NCI-H146 (cell line): ENCODE measurements at regions not wholly inside any gene's neighbourhood (a gene's known extent, or its start where the extent isn't known, plus 50 kb on each side); places are given as distances from the start of the nearest gene placed in this dataset.
A peak's percentile ranks its signal among the peaks of the same experiment; 100 is the strongest.

Experiments
- DNase-seq: peaks from one replicate; lab custom pipeline; 2025; lab: John Stamatoyannopoulos, UW

DNA sequence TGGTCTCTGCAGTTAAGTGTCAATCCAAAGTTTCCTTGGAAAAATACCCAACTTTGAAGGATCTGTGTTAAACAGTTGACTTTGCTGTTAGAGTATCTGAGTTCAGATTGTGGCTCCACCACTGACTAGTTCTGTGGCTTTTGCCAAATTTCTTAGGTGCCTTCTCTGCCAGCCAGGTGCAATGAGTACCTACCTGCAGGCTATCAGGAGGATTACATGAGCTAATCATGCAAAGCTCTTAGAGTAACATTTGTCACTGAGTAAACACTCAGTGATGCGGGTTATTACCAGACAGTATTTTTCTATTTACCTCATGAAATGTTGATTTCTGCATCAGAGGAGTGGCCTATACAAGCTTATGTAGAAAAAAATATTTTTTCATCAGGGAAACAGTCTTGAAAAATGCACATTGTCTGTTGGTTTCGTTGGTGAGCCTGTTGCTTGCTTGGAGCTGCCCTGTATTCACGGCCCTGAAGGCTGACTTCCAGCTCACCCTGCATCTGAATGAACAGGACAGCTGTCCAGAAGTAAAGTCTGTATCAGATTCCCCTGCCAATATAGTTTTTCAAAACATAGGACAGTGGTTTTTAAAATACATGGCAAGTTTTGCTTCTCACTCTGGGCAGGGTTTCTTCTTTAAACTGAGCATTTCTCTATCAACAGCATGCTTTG lies 235.1 kb downstream of the CDCA7 start:
- no peak for DNase-seq

DNA sequence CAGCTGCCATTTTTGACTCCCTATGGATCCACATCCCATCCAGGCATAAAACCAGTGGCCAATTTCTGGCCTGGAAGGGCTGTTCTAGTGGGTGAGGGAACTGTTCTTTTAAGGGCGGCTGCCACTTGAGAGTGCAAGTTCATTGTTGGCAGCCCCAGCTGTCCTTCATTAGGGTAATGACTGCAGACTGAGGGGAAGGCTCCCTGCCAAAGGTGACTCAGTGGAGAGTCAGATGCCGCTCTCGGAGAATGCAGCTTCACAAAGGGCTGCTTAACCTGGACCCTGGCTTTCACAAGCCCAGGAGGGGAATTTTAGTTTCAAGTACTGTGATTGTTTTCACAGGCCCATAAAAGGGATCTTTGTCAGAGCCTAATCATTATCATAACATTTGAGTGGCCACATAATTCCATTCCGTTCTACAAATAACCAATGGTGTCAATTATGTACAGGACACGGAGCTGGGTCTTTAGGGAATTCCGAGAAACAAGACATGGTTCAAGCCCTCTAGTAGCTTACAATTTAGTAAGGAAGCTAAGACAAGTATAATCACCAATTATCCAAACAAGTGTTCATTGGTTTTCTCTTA lies 235.7 kb downstream of the CDCA7 start:
- DNase-seq = peak; percentile 10

DNA sequence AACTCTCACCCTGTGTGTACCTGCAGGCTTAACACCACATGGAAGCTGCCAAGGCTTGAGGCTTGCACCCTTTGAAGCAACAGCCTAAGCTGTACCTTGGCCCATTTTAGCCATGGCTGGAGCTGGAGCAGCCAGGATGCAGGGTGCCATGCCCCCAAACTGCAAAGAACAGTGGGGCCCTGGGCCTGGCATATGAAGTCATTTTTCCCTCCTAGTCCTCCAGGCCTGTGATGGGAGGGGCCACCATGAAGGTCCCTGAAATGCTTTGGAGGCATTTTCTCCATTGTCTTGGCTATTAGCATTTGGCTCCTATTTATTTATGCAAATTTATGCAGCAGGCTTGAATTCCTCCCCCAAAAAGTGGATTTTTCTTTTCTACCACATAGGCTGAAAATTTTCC lies 238.4 kb downstream of the CDCA7 start:
- DNase-seq = no peak

DNA sequence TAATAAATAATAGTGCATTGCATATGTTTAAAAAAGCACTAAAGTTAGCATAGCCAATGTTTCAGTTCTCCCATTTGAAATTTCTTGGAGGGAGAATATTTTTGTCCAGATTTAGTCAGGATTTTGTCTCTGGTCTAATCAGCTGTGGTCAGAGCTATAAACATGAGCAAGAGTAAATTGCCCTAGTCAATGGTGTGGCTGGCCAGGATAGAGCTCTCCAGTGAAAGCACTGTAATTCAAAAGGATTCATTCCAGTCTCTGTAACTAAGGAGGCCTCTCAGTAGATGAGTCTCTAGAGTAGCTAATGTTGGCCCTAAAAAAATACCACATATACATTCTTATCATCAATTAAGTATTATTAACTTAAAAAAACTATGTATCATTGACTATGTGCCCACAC lies 241.6 kb downstream of the CDCA7 start:
- no peak for DNase-seq

DNA sequence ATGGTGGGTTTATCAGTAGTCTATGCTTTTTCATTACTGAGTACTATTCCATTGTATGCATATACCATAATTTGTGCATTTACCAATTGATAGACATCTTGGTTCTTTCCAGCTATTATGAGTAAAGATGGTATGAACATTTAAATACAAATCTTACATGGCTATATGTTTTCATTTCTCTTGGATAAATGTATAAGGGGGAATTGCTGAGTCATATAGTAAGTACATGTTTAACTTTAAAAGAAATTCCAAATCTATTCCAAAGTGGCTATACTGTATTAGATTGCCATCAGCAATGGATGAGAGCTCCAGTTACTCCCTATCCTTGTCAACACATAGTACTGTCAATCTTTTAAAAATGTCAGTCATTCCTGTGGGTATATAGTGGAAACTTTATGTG lies 243.9 kb downstream of the CDCA7 start:
- DNase-seq = no peak

DNA sequence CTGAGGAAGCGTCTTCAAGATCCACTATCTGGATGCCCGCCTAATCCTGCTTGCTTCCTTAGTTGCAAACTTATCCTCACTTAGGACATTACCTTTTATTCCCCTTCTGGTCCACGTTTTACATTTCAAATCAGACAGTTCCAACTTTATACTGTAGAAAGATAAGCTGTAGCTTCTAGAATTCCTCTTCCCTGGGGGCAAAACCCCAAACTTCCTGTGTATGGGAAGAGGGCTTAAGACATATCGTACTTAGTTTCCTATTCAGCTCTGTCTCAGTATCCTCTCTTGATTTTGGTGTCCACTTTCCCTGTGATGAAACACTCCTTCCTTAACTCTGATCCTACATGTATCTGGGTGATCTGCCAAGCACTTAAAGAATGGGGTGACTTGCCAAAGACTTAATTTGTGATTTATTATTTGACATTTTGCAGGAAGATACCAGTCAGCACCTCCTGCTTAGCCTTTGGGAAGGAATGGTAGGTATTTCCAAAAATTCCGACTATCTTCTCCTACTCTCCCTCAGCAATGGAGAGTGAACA lies 245.2 kb downstream of the CDCA7 start:
- no peak for DNase-seq

DNA sequence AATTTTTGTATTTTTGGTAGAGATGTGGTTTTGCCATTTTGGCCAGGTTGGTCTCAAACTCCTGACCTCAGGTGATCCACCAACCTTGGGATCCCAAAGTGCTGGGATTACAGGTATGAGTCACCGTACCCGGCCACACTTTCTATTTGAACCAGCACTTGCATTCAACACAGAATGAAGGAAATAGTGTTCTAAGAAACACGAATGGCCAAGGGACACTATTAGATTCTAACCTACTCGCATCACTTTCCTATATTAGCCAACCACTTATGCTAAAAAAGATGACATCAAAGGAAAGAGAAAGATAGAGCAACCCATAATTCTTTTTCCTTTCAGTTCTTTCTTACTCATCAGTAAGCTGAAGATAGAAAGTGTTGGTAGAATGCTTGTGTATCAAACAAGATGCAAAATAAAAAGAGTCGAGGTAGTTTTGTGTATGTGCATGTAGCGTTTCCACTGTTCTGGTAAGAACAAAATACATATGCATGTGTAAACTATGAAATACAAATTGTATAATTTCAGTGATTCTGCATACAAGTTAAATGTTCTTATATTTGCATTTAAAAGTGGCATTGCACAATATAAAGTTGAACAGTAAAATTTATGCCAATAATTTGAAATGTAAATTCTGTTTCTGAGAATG lies 247.6 kb downstream of the CDCA7 start:
- no peak for DNase-seq

DNA sequence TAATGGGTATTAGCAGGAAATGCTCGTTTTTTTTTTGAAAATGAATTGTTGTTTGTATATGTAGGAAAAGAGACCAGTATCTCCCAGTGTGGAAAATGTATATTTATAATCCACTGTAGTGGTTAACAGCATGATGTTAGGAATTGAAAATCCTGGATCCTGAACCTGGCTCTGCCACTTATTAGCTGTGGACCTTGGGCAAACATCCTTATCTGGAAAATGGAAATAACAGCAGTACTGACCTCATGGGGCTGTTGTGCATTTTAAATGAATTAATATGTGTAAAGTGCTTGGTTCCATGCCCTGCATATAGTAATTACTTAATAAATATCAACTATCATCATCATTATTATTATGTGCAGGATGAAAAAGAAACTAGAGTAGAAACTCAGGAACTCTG lies 251.3 kb downstream of the CDCA7 start:
- DNase-seq = no peak

DNA sequence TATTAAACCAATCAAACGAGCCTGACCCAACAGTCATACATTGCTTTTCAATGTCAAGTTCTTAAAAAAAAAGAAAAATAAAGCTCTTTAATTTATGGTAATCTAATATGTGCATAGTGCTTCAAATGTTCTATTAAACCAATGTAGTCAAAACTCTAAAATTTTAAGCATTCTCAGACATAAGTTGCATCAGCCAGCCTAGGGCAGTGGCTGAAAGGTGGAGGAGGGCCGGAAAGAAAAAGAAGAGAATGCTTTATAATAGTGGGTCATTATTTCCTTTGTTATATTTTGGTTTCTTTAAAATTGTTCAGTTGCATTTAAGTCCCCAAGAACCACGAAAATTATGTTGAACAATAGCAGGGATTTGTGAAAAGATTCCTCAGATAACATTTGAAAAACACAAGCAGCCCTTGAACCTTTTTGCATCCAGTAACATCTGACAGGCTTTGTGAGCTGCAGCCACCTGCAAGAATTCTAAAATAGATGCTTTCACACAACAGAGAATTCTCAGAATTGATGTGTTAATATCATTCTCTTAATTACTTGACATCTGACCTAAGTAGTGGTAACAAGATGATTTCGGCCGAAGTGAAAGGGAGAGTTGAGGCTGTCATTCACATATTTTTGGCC lies 252.1 kb downstream of the CDCA7 start:
- DNase-seq = no peak

DNA sequence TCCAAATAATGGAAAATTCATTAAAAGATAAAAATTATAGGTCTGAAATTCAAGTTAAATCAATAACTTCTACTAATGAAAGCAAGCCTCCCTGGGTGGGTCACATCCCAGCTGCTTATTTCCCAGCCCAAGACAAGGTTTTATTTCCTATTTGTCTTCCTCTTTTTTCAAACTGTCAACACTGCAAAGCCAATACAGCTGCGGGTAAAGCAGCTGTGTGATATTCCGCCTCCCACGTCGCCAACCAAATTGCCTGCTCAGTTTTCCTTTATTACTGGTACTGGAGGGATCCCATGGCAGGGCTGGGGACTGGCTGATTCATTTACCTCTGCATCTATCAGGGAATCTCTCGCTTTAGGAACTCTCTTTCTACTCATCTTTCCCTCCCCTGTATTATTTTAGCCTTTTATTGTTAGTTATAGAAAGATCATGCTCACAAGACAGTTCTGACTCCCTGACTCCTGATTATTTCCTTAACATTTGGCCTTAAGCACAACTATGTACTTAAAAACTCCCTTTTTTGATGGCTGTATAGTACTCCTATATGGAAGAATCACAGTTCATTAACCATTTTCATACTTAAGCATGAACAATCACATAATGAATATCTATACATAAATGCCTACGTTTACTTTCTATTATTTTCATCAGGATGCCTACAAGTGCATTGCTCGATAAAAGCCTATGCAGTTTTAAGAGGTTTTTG lies 253.1 kb downstream of the CDCA7 start:
- DNase-seq = no peak

DNA sequence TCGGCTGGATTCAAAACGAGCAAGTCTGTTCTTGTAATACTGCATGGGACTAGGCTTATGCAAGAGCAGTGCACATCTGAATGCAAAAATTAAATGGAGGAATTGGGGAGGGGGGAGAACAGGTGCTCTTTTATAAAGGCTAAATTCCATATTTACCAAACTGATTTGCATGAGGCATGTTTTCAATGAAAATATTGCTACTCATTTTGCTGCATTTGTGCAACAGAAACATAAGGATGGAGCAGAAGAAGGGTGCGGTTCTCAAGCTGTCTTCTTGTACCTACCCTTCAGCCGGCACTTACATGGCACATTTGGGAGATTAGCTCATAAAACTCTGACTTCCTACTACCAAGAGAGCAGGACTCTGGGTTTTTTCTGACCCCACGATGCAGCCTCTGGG lies 256.4 kb downstream of the CDCA7 start:
- no peak for DNase-seq

DNA sequence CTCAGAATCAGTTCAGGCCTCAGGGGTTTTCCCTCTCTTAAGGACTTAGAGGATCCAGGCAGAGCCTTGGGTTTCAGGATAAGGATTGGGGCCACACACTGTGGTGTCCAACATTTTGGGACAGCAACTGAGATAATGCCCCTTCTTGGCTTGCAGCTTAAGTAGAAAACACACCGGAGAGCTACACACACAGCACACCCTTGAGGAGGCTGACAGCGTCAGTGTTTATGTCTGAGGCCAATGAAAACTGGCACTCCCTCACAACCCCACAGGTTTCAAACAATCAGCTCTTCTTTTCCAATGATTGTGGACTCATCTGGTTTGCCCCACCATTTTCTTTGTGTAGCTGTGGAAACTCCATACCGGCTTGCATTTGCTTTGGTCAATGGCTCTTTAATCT lies 257.7 kb downstream of the CDCA7 start:
- DNase-seq = no peak

DNA sequence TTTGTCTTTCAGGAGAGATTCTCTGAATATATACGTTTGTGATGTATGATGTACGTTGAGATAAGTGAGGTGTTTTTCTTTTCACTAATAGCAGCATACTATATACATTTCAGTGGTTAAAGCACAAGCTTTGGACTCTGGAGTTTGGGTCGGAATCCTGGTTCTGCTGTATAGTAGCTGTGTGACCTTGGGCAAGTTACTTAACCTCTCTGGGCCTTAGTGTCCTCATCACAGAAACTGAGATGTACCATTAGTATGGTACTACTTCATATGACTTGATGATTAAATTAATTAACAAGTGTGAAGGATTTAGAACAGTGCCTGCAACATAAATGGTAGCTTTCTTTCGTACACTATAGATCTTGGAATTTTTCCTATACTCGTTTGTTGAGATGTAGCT lies 258.7 kb downstream of the CDCA7 start:
- no peak for DNase-seq

DNA sequence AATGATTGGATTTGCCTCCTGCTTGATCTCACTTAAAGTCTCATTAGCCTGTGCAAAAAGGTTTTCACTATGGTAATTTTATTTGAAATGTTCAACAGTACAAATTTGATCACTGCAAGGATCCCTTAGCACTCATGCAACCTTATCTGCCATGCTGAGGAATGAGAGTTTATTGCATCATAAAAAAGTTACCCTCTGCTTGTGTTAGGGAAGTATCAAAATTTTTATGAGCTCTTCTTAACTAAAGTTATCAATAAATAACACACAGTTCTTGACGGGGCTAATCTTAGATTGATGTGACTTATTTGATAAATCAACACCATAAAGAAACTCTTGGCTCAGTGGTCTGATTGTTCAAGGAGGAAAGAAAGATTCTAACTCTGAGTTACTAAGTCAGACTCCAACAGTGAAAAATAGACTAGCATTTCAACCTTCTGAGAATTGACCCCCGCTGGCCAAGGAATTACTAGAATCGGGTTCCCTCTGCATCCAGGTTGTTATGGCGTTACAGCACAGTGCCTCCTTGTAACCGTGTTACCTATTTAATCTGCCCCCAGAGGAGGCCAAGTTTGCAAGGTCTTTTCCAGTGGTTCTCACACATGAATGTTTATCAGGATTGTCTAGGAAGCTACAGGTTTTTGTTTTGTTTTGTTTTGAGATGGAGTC lies 259.7 kb downstream of the CDCA7 start:
- no peak for DNase-seq

DNA sequence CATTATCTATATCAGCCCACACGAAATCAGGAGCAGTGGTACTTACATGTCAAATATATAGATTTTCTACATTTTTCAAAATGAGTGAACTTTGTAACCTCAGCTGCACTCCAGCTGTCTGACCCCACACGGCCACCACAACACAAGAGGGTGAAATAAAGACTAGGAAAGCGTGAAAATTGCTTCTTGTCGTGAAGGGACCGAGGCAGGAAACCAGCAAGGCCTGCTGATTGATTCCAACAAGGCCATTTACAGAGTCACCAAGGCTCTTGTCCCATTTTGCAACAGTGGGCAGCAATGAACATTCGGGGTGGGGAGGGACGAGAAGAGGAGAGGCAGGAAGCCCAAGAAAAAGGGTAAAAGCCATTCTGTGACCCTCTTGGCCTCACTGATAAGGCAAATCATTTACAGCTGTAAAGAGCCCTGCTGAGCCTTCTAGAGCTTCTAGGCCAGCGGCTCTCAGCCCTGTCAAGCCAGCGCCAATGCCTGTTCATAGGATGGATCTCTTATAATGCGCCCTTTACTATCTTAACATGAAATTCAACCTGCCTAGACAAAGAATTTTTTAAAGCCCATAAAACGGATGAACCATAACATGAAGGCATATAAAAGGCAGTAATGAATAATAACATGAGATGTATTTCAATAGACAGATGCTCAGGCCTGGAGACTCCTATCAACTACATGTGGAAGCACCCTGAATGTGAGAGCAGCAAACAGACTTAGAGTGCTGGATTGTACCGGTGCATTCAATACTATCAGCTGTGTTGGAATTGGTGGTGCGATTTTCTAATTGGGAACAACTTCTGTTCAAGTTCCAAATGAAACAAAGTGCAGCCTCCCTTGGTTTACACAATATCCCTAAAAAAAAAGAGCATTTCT lies 269.0 kb downstream of the CDCA7 start:
- DNase-seq = no peak

DNA sequence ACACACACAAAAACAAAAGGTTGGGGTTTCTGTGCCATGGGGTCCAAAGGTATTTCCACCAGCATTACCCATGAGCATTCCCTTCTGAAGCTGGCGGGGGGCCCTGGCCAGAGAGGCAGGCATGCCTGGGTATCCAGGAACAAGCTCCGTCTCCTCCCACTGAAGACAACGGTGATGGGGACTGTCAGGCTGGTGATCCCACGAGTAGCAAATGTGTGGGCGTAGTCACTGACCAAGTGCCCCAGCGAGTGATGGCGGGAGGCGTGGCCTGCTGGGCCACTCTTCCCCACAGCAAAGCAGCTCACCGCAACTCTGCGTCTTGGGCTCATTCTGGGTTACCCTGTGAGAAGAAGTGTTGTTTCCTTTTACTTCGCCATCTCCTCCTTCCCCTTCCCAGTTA lies 270.6 kb downstream of the CDCA7 start:
- DNase-seq = no peak

DNA sequence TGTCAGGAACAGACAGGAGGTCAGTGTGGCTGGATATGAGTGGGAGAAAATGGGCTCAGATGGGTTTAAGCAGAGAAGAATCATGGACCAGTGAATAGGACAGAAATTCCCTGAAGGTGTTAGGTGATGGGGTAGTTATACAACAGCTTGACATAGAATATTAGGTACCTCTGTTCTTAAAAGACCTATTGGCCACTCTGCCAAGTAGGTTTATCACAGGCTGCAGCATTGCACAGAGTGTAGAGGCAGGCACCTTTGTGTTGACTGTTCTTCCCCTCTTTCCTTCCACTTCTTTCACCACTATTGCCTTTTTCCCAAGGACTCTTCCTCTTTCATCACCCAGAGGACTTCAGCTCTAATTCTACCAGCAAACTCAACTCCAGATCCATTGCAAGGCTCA lies 274.4 kb downstream of the CDCA7 start:
- no peak for DNase-seq

DNA sequence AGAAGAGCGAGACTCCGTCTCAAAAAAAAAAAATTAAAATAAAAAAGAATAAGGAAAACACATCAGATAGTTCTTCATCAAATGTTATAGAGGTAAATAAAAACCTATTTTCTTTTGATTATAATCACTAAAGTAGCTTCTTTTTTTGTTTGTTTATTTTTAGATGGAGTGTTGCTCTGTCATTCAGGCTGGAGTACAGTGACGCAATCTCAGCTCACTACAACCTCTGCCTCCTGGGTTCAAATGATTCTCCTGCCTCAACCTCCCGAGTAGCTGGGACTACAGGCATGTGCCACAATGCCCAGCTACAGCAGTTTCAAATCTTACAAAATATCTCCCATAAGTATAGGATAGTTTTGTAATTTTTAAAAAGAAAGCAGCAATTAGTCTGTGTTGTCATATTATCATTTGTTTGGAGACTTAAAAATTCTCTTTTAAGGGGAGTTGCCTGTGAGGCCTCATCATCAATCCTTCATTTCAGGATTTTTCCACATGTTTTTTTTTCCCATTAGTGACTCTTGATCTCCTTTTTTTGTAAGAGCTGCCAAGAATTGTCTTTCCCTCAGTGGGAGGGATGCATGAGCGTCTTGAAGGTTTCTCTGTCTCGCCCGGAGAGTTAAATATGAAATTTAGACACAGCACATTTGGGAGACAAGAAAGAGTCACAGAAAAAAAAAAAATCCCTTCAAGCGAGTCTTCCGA lies 275.9 kb downstream of the CDCA7 start:
- DNase-seq = no peak

DNA sequence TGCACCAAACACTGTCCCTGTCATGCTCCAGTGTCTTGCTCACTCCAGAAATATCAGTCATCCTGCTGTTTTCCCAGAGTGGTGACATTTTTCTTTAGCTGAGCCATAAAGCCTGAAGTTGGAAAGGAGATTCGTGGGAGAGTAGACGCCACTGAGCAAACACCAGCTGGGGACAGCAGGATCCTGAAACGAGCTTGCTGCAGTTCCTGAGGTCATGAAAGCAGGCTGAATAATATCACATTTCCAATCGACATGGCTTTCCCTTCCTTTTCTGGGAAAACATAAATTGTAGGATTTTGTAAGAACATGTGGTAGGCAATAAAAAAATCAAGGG lies 276.4 kb downstream of the CDCA7 start:
- DNase-seq = no peak

DNA sequence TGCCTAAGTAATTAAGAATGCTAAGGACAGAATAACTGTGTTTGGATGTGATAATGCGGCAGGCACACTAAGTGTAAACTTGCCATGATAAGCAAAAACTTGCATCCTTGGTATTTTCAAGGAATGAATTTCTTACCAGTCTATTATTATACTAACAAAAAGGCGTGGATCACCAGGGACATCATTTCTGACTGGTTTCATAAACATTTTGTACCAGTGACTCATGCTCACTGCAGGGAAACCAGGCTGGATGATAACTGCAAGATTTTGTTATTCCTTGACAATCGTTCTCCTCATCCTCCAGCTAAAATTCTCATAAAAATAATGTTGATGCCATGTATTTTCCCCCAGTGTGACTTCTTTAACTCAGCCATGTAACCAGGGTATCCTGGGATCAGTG lies 289.5 kb downstream of the CDCA7 start:
- no peak for DNase-seq
